GM21447 (cell line): ENCODE measurements at regions not wholly inside any gene's neighbourhood (a gene's known extent, or its start where the extent isn't known, plus 50 kb on each side); places are given as distances from the start of the nearest gene placed in this dataset.

ENCODE experiments used
- ATAC-seq: cut with Tn5 transposase; IDR thresholded peaks from one replicate; pipeline ENCODE4 v1.9.1; 2021; ENCODE audit not compliant: unreplicated experiment

- ATAC-seq, result no peak
Observed at GRCh38 chr7:89401099-89401498, 605.6 kb upstream of the TEX47 start.

- no peak for ATAC-seq
Observed at GRCh38 chr7:89401690-89402089, 606.2 kb upstream of the TEX47 start.

GRCh38 chr7:89451911-89452310 lies 656.4 kb upstream of the TEX47 start:
- ATAC-seq, result no peak

DNA sequence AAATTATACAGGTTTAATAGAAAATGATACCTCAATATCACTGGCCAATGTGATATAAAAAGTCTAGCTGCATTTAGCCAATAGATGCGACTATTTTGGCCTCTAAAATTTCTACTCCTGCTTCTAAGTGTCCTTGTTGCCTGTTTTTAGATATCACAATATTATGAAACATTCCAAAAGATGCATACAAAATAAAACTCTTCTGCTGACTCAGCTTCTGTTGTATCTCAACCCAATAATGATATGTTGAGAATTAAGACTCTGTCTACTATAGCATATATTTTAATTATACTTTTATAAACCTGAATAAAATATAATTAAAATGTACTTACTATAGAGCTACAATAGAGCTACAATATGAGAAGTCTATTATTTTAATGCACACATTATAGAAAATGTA lies 661.0 kb upstream of the TEX47 start:
- ATAC-seq, result no peak

DNA sequence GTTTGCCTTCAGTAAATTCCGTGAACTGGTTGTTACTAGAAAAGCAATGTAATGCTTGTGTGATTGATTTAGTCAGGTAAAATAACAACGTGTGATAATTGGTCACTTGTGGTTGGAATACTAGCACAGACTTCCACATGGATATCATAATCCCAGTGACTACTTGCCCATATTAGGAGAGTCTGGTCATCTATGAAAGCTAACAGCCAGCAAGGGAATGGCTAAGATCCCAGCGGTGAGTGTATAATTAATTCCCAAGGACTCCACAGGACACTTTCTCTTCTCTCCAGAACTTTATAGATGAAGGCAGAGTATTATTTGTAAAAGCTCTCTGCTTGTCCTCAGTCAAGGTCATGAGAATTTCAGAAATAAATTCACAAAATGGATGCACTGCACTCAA lies 662.6 kb upstream of the TEX47 start:
- ATAC-seq, result no peak

- ATAC-seq, result no peak
Observed at GRCh38 chr7:89474456-89474855, 678.9 kb upstream of the TEX47 start.

DNA sequence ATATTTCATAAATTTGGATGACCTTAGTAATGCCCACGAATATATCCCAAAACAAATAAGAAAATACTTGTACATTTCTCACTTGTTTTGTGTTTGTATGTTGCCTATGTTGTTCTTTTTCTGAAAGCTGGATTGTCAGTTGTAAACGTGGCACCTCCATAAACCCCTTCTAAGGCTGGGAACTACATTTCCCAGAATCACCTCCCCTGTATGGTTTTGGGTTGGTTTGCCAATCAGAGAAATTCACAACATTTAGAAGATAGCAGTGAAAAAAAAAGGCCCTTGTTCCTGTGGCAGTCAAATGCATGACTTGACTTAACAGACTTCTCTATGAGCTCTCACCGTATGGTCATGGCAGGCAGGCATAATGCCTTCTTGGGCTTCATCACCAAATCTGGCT lies 676.3 kb upstream of the STEAP1 start:
- no peak for ATAC-seq

GRCh38 chr7:89495704-89496103 lies 658.6 kb upstream of the STEAP1 start:
- no peak for ATAC-seq

DNA sequence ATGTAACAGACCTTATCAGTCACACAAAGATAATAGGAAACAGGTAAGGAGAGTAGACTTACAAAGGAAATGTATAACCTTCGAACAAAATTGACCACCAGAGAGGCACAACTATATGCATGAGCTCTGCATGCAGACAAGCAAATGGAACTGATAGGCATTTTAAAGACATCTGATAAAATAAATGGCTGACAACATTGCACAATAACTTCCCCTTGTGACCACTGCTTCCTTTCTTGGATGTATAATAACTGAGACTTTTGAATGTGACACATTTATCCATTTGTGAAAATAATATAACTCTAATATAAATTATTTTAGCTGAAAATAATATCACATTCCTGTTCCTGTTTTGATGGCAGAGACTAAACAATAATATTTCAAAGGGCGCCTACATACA lies 654.2 kb upstream of the STEAP1 start:
- ATAC-seq, result no peak

- no peak for ATAC-seq
Observed at GRCh38 chr7:89503281-89503680, 651.0 kb upstream of the STEAP1 start.

- ATAC-seq, result no peak
Observed at GRCh38 chr7:89507034-89507433, 647.2 kb upstream of the STEAP1 start.

GRCh38 chr7:89511900-89512299 lies 642.4 kb upstream of the STEAP1 start:
- no peak for ATAC-seq

GRCh38 chr7:89514970-89515369 lies 639.3 kb upstream of the STEAP1 start:
- no peak for ATAC-seq

GRCh38 chr7:89517815-89518214 lies 636.5 kb upstream of the STEAP1 start:
- no peak for ATAC-seq

DNA sequence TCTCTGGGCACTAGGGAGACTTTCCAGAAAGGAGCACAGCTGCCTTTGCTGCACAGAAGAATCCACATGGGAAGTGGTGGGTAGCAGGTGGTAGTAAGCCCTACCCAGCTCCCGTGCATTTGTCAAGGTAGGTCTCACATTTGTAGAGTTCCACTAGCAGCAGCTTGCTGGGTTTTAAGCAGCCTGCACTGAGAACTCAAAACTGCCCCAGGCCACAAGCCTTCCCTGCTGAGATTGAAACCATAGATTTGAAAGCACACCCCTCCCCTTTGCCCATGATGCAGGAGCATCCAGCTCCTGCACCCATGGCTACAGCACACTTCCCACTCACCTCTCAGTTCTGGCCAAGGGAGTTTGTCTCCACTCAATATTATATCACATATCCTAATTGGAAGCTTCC lies 604.5 kb upstream of the STEAP1 start:
- ATAC-seq, result no peak

GRCh38 chr7:89554209-89554608 lies 600.1 kb upstream of the STEAP1 start:
- ATAC-seq, result no peak

GRCh38 chr7:89559596-89559995 lies 594.7 kb upstream of the STEAP1 start:
- no peak for ATAC-seq

- no peak for ATAC-seq
Observed at GRCh38 chr7:89563597-89563996, 590.7 kb upstream of the STEAP1 start.

GRCh38 chr7:89584896-89585295 lies 569.4 kb upstream of the STEAP1 start:
- ATAC-seq, result no peak

DNA sequence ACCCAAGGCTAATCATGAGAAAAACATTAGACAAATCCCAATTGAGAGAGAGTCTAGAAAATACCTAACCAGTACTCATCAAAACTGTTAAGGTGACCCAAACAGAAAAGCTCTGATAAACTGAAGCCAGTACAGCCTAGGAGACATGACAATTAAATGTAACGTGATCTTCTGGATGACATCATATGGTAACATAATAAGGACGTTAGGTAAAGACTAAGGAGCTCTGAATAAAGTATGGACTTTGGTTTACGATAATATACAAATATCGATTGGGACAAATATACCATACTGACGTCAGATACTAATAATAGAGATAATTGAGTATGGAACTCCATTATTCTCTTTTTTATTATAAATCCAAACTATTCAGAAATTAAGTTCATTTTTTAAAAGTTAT lies 561.1 kb upstream of the STEAP1 start:
- ATAC-seq, result no peak

DNA sequence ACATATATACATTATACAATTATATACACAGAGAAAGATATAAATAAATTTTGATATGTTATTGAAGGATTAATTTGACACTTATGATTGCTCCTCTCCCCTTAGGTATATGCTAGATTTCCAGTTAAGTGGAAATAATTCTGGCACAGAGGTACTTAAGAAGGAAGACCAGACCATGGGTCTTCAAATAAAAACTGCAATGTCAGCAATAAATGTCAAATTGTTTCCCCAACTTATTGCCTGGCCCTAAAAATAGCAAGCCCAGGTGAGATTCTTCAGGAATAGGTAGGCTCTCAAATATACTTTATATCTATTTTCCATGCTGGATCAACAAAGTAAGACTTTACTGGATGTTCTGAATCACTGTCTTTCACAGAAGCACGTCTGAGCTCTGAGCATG lies 551.3 kb upstream of the STEAP1 start:
- no peak for ATAC-seq

DNA sequence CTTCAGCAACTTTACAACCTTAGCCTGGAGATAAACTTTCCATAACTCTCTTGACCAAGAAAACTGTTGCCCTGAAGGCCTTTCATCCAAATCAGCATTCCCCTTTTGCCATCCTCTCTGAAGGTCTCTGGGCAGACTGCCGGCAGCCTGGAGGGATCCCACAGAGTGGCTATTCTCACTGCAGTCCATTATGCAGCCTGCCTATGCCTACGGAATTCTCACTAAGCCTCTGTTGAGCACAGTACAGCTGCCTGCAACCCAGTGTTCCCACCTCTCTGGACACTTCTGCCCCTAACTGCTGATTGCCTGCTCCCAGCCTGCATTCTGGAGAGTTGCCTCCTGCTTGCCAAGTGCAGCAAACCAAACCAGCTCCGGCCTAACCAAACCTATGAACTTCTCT lies 548.9 kb upstream of the STEAP1 start:
- no peak for ATAC-seq

- no peak for ATAC-seq
Observed at GRCh38 chr7:89606511-89606910, 547.8 kb upstream of the STEAP1 start.

DNA sequence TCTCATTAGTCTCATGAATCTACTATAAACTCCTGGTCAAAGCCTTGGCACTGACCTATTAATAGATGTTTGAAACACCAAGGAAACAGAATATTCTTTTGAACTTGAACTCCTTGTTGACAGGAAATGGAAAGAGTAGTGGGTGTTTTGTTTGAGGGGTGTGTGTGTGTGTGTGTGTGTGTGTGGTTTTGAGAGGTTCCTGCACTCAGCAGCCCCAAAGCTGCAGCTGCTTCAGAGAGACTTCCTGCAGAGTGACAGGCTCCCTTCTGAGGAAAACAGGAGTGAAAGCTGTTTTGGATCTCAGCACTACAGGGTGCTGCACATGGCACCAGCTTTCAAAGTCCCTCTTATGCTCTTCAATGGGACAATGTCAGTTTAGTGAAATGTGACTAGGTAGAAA lies 546.5 kb upstream of the STEAP1 start:
- no peak for ATAC-seq
